NCI-H1436 (cell line): ENCODE measurements at regions not wholly inside any gene's neighbourhood (a gene's known extent, or its start where the extent isn't known, plus 50 kb on each side); places are given as distances from the start of the nearest gene placed in this dataset.

Experiments used
- DNase-seq: peaks from one replicate; lab custom pipeline; 2025; lab: John Stamatoyannopoulos, UW

DNA sequence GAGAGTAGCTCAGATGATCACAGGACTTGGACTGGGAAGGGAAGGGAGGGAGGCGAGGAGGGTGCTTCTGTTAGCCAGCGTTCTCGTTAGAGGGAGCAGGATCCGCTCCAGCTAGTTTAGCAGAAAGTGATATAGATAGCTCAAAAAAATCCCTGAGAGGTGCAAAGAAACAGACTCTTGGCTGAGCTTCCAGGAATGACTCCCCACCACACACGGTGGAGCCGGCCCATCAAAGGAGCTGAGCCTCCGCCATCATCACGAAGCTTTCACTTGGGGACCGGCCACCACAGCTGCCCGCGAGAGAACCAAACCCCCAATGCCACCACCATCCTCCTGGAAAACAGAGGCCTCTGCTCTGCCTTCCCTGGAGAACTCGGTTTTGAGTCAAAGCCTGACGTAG lies 124.6 kb upstream of the BCL2L14 start:
- no peak for DNase-seq

DNA sequence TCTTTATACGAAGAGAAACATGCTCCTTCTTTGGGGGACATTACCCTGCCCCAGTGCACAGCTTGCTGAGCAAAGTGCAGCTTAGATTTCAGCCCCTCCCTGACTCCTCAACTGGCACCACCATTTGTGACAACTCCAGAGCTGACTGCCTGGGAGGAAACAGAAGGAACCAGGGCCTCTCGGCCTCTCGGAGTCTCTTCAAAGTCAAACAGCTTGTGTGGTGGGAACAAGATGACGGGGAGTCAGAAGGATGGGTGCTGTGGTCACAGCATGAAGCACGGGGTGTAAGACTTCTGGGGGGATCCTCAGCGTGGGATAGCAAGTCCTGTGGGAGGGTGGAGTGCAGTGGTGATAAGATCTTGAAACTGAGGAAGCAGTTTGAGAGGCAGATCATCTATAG lies 123.5 kb upstream of the BCL2L14 start:
- DNase-seq: no peak

DNA sequence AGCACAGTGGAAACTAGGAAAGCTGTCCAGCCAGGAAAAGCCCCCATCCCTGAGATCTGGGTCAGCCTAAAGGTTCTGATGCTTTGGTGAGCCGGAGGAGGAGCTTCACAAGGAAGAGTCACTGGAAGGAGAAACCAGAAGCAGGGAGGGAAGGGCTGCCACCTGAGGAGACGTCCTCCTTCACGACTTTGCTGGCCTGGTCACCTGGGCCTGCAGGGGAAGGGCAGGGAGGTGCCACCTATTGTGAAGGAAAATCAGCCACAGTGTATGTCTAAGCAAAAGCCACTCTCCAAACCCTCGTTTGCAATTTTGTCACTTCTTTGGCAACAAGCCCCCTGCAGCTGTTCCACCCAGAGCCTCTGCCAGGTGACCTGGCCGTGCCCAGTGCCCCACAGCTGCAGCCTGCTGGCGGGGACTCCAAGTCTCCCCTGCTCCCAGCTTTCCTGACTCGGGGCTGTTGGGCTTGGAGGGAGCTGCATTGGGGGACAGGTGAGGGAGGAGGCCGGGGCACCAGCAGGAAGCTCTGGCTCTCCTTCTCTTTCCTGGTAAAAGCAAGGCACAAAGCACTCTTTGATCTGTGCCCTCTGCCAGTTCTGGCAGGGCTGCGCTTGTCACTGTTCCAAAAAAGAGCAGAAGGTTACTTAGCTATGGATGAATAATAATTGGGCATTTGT lies 120.9 kb upstream of the BCL2L14 start:
- DNase-seq: no peak

DNA sequence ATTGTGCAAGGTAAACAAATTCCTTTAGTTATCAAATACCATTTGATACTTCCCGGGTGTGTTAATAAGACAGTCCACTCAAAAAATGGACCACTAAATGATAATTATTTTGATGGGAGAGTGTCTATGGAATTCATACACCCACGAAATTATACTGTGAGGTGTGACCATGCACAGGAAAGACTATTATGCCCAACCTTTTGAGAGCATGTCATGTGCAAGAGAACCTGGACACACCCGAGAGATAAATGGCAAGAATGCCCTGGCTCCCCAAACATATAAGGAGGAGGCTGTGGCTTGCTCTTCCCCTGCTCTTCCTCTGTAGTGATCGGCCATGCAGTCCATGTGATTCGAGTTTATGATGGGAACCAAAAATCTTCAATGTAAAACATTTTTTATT lies 119.5 kb upstream of the BCL2L14 start:
- no peak for DNase-seq

DNA sequence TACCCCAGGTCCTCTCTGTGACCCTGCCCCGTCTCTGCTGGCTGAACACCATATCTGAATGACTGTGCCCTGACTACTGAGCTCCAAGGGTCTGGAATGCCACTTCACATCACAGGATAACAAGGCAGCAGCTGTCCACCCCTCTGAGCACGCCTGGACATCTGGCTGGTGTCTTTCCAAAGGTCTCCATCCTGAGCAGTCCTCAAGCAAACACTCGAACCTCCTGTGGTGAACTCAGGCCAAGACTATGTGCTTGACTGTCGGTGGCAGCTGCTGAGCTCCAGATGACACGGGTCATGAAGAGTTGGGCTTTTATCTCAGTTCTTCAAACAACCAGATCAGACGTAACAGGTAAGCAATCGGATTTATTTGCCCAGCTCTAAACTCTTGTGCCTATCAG lies 117.2 kb upstream of the BCL2L14 start:
- no peak for DNase-seq

DNA sequence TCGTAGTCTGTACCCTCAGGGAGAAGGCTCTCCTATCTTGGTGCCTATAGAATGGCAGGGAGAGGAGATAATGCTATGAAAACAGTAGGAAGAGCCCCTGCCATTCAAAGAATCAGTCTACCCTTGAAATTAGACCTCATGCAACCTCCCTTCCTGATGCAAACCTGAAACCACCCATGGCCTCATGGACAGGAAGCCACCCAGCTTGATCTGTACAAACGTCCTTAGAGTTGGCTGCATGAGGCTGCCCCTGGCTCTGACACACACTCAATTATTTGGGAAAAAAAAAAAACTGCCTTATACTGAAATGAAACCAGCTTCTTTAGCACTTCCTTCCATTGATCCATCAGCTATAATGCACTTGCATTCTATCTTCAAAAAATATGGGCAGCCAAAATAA lies 116.6 kb upstream of the BCL2L14 start:
- no peak for DNase-seq

DNA sequence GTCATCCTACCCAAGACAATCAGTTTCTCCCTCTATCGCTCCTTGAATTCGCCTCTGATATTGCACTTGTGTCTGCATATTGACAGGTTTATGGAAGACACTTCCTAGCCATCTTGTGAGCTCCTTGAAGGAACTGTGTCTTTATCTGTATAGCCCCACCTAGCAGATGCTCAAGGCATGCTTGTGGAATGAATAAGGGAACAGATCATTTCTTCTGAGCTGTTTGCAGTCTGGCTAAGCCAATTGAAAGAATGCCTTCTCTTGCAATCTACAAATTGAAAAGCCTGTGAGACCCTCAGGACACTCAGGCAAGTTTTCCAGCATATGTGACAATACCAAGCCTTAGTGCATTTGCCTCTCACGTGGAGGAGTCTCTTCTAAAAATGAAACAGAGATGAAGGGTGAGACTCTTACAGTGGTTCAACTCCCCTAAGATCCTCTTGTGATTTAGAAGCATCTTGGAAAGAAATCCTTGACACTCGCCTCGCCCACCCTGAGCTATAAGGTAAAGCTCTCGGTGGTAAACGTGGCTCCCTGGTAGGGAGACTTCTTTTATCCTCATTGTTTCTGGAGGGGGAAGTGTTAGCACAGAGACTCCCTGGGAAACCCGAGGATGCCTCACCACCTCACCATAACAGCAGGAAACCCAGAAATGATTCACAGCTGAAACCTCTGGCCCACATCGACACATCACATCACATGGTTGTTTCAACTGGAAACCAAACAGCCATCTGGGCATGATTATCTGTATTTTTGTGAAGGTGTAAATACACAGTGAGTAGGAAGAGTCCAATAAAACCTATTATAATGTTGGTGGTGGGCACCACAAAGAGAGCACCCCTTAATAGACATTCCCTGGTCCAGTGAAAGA lies 112.3 kb upstream of the BCL2L14 start:
- no peak for DNase-seq

DNA sequence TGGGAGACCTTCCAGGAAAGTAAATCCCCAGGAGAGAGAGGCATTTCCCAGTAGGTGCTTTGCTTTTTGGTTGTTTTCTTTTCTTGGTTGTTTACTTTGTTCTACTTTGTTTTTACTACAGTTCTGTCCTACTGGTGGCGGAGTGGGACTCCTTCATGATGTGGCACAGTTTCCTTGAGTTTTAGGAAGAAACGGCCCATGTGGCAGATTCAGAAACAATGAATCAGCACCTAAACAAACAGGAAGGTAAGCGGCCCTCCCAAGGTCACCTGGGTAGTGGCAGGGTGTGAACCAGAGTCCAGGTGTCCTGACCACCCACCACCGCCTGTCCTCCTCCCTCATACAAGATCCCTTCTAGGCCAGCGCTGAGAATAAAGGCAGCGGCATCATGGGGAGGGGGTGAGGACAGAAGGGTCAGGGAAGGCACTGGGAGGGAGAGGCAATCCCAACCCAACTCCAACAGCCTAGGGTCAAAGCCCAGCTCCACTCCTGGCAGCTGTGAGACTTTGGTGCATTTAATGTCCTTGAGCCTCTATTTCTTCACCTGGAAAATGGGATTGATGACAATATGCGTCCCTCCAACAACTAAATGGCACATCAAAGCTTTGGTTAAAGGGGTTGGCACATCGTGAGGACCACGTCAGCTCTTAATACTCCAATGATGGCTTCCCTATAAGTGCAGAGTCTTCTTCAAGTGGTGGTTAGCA lies 111.5 kb upstream of the BCL2L14 start:
- DNase-seq: no peak

DNA sequence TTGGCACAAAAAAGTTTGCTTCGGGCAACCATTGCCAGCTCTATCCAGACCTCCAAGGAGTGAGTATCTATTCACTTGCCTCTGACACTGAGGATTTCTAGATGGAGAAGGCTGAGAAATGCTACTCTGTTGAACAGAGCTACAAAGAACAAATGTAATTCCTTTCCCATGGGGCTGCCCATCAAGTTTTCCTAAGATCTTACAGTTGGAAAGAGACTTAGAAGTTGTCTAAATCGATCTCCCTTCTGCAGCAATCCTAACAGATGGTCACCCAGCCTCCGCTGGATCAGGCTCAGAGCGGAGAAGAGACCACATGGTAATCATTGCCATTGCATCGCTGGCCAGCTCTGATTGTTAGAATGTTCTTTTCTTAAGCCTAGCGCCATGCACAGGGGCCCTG lies 110.1 kb upstream of the BCL2L14 start:
- DNase-seq: no peak

DNA sequence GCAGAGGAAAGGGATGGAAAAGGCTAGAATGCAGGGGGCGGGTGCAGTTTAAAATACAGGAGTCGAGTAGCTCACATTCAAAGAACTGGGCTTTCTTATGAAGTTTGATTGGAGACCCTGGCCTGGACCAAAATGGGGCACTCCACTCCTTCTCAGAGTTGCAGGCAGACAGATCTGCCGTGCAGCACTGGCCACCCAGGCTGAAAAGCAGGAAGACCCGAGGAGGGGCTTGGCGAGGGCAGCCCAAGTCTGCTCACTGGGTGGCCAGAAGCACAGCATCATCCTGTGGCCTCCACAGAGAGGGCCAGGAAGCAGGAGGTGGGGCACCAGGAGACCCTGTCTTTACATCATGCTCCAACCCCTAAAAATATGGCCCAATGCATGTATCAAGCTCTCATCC lies 109.1 kb upstream of the BCL2L14 start:
- no peak for DNase-seq

DNA sequence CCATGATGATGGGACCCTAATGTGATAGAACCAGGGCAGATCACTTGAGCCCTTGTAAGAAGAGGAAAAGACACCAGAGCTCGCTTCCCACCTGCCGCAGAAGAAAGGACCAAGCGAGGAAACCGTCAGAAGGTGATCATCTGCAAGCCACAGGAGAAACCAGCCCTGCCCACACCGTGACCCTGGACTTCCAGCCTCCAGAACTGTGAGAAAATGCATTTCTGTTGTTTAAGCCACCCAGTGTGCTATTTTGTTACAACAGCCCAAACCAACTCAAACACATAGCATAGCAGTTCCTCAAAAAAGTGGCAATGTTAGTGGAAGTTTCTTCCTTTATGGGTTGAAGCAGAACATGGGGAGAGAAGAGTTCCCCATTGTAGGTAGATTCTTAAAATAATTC lies 107.9 kb upstream of the BCL2L14 start:
- no peak for DNase-seq

DNA sequence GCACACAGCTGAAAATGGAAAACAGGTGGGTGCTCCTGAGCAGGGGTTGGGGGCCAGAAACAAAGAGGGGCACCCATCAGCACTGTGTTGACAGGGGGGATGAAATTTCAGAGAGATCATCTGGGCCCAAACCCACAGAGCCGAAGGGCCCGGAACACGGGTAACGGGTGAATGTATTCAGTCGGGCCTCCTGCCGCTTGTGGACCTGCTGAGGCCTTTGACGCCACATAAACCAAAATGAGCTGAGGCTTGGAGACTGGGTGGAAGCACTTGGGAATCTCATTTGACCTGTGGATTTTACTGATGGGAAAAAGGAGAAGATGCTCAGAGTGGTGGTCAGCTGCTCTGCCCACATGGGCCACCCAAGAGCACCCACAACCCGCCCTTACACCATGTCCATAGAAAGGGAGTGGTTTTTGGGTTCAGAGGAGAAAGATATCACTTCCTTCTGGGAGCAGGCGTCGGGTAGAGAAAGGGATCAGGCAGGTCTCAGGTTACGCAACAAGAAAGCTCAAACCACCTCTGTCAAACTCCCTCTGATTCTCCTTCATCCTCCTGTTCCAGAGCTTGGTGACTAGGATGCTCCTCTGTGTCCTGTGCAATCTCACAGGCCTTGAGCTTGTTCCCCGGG lies 106.8 kb upstream of the BCL2L14 start:
- DNase-seq: no peak

DNA sequence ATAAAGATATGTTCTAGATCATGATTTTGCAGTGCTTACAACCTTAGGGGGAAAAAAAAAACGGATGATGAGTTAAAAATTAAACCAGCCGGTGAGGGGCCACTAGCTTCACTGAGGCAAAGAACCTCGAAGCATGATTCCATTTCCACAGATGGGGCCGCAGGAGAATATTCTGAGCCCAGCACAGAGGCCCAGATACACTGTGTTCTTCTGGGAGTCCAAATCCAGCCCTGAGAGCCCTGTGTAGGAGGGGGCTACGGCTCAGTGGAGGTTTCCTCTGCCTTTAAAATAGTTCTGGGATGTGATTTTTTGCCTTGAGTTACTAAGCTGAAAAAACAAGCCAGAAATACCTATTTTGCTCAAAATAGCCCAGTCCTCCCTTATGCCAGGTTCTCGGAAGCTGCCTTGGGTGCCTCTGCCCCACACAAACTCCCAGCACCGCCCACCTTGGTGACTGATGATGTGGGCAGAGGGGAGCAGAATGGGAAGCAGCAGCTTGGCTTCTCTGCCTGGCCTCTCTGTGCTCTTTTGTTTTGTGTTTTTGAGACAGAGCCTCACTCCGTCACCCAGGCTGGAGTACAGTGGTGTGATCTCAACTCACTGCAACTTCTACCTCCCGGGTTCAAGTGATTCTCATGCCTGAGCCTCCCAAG lies 105.4 kb upstream of the BCL2L14 start:
- no peak for DNase-seq

DNA sequence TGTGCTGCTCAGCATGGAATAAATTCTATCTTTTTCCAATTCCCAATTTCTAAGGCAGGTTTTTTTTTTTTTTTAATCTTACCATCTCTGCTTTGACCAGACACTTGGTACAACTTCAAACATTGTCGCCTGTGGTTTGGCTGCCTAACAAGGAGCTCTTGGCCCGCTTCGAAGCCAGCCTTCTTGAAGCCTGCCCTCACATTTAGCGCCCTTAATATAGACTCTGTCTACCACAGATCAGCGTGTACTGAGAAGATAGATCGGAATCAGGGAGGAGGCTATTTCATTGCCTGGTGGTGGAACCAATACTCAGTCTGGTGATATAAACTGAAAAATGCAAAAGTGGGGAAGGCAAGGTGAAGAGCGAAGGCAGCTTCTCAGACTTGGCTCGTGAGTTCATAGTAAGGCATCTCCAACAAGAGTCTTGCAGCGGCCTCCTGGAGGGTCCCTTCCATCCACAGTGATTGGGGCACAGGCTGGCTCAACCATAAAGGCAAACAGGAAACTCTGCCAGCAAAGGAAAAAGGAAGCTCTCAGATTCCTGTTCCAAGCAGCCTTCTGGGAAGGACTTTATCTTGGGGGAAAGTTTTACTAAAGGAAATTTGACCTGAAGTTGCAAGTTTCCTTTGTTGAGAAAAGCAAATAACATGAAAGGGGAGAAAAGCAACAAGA lies 103.2 kb upstream of the BCL2L14 start:
- no peak for DNase-seq

DNA sequence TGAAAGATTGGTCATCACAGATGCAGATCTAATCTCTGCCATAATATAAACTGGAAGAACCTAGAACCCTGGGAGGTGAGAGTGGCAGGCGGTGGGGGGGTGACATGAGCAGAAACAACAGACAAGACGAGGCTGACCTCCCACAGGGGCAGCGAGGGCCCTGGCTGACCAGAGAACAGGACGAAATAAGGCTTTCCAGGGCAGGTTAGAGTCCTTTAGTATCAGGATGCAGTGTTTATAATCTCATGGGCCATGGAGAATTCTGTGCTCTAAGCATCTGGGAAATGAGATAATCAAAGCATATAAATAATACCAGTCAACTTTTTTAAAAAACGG lies 102.7 kb upstream of the BCL2L14 start:
- DNase-seq: no peak

DNA sequence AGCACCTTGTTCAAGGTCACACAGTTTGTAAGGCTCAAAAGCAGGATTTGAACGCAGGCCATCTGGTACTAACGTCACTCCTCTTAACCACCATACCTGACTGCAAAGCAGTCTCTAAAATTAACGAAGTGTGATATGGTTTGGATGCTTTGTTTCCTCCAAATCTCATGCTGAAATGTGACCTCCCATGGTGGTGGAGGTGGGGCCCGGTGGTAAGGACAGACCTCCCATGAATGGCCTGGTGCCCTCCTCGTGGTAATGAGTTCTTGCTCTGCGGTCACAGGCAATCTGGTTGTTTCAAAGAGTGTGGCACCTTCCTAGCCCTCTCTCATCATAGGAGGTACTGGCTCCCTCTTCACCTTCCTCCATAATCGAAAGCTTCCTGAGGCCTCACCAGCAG lies 102.2 kb upstream of the BCL2L14 start:
- DNase-seq: no peak

DNA sequence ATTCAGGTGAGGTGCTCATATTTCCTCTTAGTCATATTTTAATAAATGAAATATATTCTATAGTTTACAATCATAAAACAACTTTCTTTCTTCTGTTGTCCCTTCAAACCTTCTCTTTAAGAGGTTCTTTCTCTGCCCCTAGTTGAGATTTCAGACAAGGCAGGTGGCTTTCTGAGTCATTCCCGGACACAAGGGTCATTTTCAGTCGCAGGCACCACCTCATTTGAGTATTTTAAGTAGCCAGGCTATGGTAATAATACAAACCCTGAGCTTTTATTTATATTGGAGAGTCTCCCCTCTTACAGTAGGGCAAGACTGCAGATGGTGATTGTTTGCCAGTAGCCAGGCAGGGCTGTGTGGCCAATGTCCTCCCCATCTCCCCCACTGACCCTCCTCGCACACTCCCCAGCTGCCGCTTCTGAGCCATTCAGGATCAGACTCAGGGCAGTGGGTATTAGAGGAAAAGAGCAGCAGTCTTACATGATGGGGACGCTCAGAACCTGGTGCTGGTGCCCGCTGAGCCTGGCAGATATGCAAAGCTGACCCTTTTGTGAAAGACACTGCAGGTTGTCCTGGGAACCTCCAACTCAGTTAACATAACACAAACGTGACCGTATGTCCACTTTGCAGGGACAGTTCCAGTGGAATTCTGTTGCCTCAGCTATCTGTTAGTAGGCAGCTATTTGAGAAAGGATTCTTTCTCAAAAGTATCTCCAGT lies 101.1 kb upstream of the BCL2L14 start:
- DNase-seq: no peak

DNA sequence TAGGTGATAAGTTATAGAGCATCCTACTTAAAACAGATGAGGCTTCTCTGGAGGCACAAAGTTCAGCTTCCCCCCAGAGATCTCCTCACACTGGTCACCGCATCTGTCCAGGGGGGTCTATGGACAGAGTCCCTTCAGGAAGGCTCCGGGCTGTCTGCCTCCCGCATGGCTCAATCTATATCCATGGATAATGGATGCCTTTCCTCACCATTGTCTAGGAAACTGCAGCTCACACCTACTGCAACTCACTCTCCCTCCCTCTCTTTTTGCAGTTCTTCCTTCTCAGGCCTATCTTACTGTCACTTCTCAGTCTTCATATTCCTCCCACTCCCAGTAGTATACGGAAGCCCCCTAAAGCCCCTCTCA lies 100.6 kb upstream of the BCL2L14 start:
- DNase-seq: no peak

DNA sequence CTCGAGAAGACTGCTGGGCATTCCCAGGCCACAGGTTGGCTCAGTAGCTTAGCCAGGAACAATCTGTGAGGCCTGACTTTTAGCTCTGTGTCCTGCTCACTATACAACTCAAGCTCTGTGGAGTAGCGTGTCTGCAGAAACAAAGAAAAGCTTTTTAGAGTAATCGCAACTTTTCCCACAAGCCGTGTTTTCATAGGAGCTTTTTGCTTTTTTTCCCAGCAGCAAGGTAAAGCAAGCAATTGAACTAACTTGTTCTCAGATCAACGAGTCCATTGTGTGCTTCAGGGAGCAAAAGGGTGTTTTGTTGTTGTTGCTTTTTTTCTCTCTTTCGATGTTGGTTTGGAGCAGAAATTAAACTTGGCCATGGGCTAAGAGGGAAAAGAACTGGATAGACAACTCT lies 97.3 kb upstream of the BCL2L14 start:
- DNase-seq: no peak

DNA sequence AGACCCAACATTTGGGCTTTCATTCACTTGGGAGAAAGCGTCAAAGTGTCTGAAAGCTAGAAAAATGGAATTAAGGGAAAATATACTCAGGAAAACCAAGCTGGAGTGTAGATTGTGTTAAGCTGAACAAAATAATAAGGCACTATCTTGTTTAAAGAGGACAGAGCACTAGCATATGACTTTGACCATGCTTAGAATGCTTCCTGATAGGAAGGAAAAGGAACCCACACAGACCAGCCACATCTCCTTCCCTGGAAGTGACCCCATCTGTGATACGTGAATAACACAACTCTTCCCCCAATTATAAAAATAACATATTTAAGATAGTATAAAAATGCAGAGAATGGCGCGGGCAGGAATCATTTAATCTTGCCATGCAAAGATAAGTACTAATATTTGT lies 94.7 kb upstream of the BCL2L14 start:
- no peak for DNase-seq

DNA sequence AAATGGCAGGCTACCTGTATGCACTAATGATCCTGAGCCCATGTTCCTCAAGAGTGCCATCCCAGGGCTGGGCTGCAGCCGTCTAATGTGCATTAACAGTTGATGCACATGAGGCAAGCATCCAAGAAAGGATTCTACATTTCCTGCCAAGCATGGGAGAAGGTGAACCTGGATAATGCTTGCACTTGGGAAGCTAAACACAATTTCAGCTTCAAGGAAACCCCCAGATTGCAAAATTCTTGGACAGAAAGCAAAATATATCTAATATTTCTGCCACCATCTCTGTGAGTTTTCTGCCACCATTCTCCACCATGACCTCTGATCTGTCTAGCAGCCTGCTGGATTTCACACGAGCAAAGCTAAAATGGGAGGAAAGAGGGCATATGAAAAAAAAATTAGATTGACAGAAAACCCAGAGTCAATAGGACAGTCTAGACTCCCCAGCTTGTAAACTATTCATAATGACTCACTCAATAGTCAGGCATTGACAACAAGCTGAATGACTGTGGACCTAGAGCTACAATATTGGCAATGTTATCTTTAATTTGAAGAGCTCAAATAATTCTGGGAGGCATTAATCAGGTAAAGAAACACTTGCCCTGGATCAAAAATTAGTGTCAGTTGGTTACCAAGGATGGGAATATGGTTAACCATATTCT lies 91.9 kb upstream of the BCL2L14 start:
- DNase-seq: no peak
